Activated CD4-positive, alpha-beta T cell treated with anti-CD3 and anti-CD28 coated beads, Interleukin-2, amount 10 ng/mL, durations not matched to agents 24 days and 14 days (primary cell): ENCODE measurements at regions not wholly inside any gene's neighbourhood (a gene's known extent, or its start where the extent isn't known, plus 50 kb on each side); places are given as distances from the start of the nearest gene placed in this dataset.
A peak's percentile ranks its signal among the peaks of the same experiment; 100 is the strongest.

ENCODE experiments used
- DNase-seq: peaks from one replicate; pipeline ENCODE4 v3.0.0; 2022
- H3K27ac Mint-ChIP-seq: one replicate; pipeline ENCODE4 v1.8.0; 2022; ENCODE audit warnings: mild to moderate bottlenecking, mixed read lengths
- H3K27me3 Mint-ChIP-seq: one replicate; pipeline ENCODE4 v1.8.0; 2022; ENCODE audit warnings: mixed read lengths
- H3K36me3 Mint-ChIP-seq: one replicate; pipeline ENCODE4 v1.8.0; 2022; ENCODE audit warnings: low read depth, mild to moderate bottlenecking, mixed read lengths
- H3K4me1 Mint-ChIP-seq: one replicate; pipeline ENCODE4 v1.8.0; 2021; ENCODE audit warnings: mixed read lengths
- H3K4me3 Mint-ChIP-seq: one replicate; pipeline ENCODE4 v1.8.0; 2022; ENCODE audit warnings: mild to moderate bottlenecking, moderate library complexity, mixed read lengths
- H3K9me3 Mint-ChIP-seq: one replicate; pipeline ENCODE4 v1.8.0; 2021; ENCODE audit warnings: mixed read lengths
- intact Hi-C: fragments of 100-400 bp; cut with micrococcal nuclease; formaldehyde crosslinking; loops from one replicate; pipeline ENCODE4 v1.15.1; 2023

GRCh38 chr4:175929932-175930331 lies 117.9 kb upstream of the GPM6A start:
- no peaks in the 10 kb centered on the region for H3K36me3 Mint-ChIP-seq
- no peaks in the 10 kb centered on the region for H3K9me3 Mint-ChIP-seq
- H3K27me3 Mint-ChIP-seq = no peaks in the 10 kb centered on the region
- no peaks in the 10 kb centered on the region for H3K4me1 Mint-ChIP-seq
- H3K4me3 Mint-ChIP-seq = no peak overlapping the region
- DNase-seq = no peak
- intact Hi-C loops = no loop called here
- H3K27ac Mint-ChIP-seq = no peak overlapping the region

GRCh38 chr4:175930471-175930870 lies 118.4 kb upstream of the GPM6A start:
- no peak overlapping the region for H3K27ac Mint-ChIP-seq
- no peaks in the 10 kb centered on the region for H3K27me3 Mint-ChIP-seq
- no peak overlapping the region for H3K4me3 Mint-ChIP-seq
- H3K4me1 Mint-ChIP-seq = no peaks in the 10 kb centered on the region
- DNase-seq = no peak
- no peaks in the 10 kb centered on the region for H3K9me3 Mint-ChIP-seq
- intact Hi-C loops = no loop called here
- H3K36me3 Mint-ChIP-seq = no peaks in the 10 kb centered on the region

GRCh38 chr4:175932116-175932515 lies 120.1 kb upstream of the GPM6A start:
- H3K9me3 Mint-ChIP-seq = no peaks in the 10 kb centered on the region
- intact Hi-C loops = no loop called here
- H3K36me3 Mint-ChIP-seq = no peaks in the 10 kb centered on the region
- no peak overlapping the region for H3K4me3 Mint-ChIP-seq
- no peak for DNase-seq
- H3K4me1 Mint-ChIP-seq = no peaks in the 10 kb centered on the region
- no peak overlapping the region for H3K27ac Mint-ChIP-seq
- no peaks in the 10 kb centered on the region for H3K27me3 Mint-ChIP-seq

DNA sequence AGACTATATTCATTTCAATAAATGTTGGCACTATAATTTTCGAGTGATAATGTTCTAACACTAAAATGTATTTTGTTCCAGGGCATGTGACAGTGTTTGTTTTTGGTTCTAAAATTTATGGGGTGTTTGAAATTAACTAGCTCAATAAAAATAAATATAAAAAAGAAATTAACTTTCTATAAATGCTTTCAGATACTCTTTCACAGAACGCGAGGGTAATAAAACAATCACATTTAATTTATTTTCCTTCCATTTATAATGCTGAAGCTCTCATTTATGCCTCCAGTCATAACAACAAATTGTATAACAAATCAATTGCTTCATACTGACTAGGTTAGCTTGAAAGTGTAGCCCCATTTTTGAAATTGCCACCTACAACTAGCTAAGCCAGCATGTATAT lies 122.4 kb upstream of the GPM6A start:
- DNase-seq = no peak
- no peak overlapping the region for H3K4me3 Mint-ChIP-seq
- no peak overlapping the region for H3K27ac Mint-ChIP-seq
- H3K36me3 Mint-ChIP-seq = no peaks in the 10 kb centered on the region
- no peaks in the 10 kb centered on the region for H3K9me3 Mint-ChIP-seq
- intact Hi-C loops = no loop called here
- no peaks in the 10 kb centered on the region for H3K4me1 Mint-ChIP-seq
- H3K27me3 Mint-ChIP-seq = no peaks in the 10 kb centered on the region

- no peaks in the 10 kb centered on the region for H3K9me3 Mint-ChIP-seq
- no peaks in the 10 kb centered on the region for H3K27me3 Mint-ChIP-seq
- intact Hi-C loops = no loop called here
- no peak for DNase-seq
- H3K36me3 Mint-ChIP-seq = no peaks in the 10 kb centered on the region
- no peaks in the 10 kb centered on the region for H3K4me1 Mint-ChIP-seq
- no peak overlapping the region for H3K4me3 Mint-ChIP-seq
- H3K27ac Mint-ChIP-seq = no peak overlapping the region
Measured at GRCh38 chr4:175935016-175935661, 123.1 kb upstream of the GPM6A start.

- no peaks in the 10 kb centered on the region for H3K9me3 Mint-ChIP-seq
- H3K4me3 Mint-ChIP-seq = no peak overlapping the region
- no peak overlapping the region for H3K27ac Mint-ChIP-seq
- peaks cover 7% of the 10 kb centered on the region for H3K27me3 Mint-ChIP-seq
- intact Hi-C loops = no loop called here
- DNase-seq = no peak
- peaks cover 4% of the 10 kb centered on the region for H3K4me1 Mint-ChIP-seq
- no peaks in the 10 kb centered on the region for H3K36me3 Mint-ChIP-seq
Measured at GRCh38 chr4:175944126-175944910, 121.3 kb upstream of the WDR17 start.

GRCh38 chr4:175946472-175947116 lies 119.0 kb upstream of the WDR17 start:
- Mint-ChIP-seq H3K36me3 (no peaks in the 10 kb centered on the region), H3K4me1 (peaks cover 4% of the 10 kb centered on the region), H3K27me3 (peaks cover 11% of the 10 kb centered on the region), H3K4me3 (peak overlapping the region; percentile 38), H3K27ac (no peak overlapping the region), H3K9me3 (no peaks in the 10 kb centered on the region)
- intact Hi-C loops = loop anchor here (1.0 kb wide), 1 partner anchor 393 kb away; no protein-coding TSS in a partner anchor
- DNase-seq = no peak

GRCh38 chr4:175947117-175947722 lies 118.4 kb upstream of the WDR17 start:
- intact Hi-C loops = loop anchor here (1.0 kb wide), 1 partner anchor 392 kb away; no protein-coding TSS in a partner anchor
- DNase-seq = no peak
- Mint-ChIP-seq H3K9me3 (no peaks in the 10 kb centered on the region), H3K27ac (no peak overlapping the region), H3K4me3 (no peak overlapping the region), H3K4me1 (peaks cover 4% of the 10 kb centered on the region), H3K27me3 (peaks cover 11% of the 10 kb centered on the region), H3K36me3 (no peaks in the 10 kb centered on the region)

DNA sequence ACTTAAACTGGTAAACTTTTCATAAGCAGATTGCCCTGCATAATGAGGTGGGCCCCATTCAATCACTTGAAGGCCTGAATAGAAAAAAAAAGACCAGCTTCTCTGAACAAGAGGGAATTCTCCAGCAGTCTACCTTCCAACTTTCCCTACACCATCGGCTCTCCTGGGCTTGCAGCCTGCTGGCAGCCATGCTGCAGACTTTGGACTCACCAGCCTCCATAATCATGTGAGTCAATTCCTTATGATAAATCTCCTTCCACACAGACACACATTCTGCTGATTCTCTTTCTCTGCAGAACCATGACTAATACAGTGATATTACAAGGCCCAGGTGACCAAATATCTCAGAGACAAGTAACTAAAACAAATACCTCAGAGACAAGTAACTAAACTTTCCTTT lies 113.8 kb upstream of the WDR17 start:
- intact Hi-C loops = no loop called here
- no peak overlapping the region for H3K4me3 Mint-ChIP-seq
- DNase-seq = no peak
- H3K4me1 Mint-ChIP-seq = no peaks in the 10 kb centered on the region
- H3K27me3 Mint-ChIP-seq = peaks cover 11% of the 10 kb centered on the region
- no peaks in the 10 kb centered on the region for H3K9me3 Mint-ChIP-seq
- H3K36me3 Mint-ChIP-seq = no peaks in the 10 kb centered on the region
- H3K27ac Mint-ChIP-seq = no peak overlapping the region

GRCh38 chr4:175953116-175953515 lies 112.5 kb upstream of the WDR17 start:
- Mint-ChIP-seq H3K27ac (no peak overlapping the region), H3K36me3 (no peaks in the 10 kb centered on the region), H3K27me3 (peaks cover 8% of the 10 kb centered on the region), H3K4me1 (no peaks in the 10 kb centered on the region), H3K9me3 (no peaks in the 10 kb centered on the region), H3K4me3 (no peak overlapping the region)
- DNase-seq = no peak
- intact Hi-C loops = no loop called here

DNA sequence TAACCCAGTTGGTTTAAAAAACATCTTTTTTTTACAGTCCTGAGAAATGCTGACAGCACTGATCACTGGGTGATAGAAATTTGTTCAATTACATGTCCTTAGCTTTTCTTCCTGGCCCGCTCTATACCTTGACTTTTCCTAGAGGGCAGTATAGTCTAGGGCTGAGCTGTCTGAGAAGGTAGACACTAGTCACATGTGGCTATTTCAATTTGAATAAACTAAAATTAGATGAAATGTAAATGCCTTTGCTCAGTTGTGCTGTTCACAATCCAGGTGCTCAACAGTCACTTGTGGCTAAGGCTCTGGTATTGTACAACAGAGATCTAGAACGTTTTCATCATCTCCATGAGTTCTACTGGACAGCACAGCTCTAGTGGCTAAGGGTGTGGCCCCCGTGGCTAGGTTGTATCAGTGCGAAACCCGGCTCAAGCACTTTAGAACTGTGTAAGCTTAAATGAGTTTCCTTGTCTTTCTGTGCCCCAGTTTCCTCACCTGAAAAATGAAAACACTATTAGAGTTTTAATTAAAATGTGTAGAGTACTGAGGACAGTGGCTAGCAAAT lies 111.6 kb upstream of the WDR17 start:
- intact Hi-C loops = no loop called here
- no peaks in the 10 kb centered on the region for H3K4me1 Mint-ChIP-seq

DNA sequence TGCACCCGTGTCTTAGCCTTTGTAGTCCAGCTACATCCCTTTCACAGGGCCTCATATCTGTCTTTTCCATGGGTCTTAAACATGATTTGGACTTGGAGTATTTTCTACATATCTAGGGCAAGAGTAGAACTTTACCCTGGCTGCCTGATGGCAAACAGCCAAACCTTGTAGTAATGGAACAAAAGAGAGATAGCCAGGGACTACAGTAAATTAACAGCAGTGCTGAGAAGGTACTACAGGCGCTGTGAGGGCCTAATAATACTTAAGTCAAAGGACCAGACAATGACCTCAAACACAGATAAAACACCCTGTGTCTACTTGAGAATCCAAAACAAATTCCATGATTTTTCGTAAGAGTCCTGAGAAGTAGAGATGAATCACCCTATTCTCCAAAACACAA lies 111.0 kb upstream of the WDR17 start:
- H3K9me3 Mint-ChIP-seq = no peaks in the 10 kb centered on the region

More for the DNA sequence above, 111.6 kb upstream of the WDR17 start:
- no peaks in the 10 kb centered on the region for H3K36me3 Mint-ChIP-seq
- H3K27me3 Mint-ChIP-seq = peaks cover 4% of the 10 kb centered on the region
- no peak overlapping the region for H3K27ac Mint-ChIP-seq
- H3K9me3 Mint-ChIP-seq = no peaks in the 10 kb centered on the region
- DNase-seq = no peak
- H3K4me3 Mint-ChIP-seq = no peak overlapping the region

DNA sequence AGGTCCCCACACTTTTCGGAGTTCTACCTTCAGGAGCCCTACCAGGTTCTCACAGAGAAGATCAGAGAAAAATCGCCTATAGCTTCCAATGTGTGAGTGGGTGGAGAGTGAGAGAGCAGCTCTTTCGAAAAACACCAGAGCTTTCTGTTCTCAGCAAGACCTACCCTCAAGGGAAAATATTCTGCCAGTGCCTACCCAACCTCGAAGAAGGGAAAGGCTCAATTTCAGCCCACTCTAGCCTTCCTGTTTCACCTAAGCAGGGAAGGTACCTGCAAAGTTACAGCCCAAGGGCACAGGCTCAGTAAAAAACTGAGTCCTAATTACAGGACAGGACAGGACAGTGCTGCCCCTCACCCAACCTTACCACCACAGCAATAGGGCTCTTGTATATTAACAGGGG lies 104.0 kb upstream of the WDR17 start:
- no peaks in the 10 kb centered on the region for H3K36me3 Mint-ChIP-seq
- DNase-seq = no peak
- no peaks in the 10 kb centered on the region for H3K9me3 Mint-ChIP-seq

More for the DNA sequence above, 111.0 kb upstream of the WDR17 start:
- Mint-ChIP-seq H3K27ac (no peak overlapping the region), H3K4me1 (no peaks in the 10 kb centered on the region), H3K27me3 (peaks cover 4% of the 10 kb centered on the region), H3K36me3 (no peaks in the 10 kb centered on the region), H3K4me3 (no peak overlapping the region)
- DNase-seq = no peak
- intact Hi-C loops = no loop called here

DNA sequence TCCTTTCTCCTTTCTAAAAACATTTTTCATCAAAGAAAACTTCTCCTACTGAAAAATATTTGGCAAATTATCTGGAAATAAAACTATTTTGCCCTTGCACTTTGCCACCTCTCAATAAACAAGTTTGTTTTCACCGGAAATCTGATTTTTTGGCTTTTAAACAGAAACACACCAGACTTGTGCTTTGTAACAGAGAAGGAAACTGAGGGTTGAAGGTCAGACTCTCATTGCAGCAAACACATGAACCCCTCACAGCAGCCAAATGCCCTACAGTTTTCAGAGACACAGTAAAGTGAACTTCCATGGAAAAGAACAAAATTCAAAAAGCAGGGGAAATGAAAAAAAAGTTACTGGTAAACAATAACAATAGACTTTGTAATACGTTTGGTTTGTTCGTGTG lies 95.6 kb upstream of the WDR17 start:
- no peak overlapping the region for H3K27ac Mint-ChIP-seq
- no peak overlapping the region for H3K4me3 Mint-ChIP-seq
- intact Hi-C loops = no loop called here
- H3K4me1 Mint-ChIP-seq = no peaks in the 10 kb centered on the region
- H3K36me3 Mint-ChIP-seq = no peaks in the 10 kb centered on the region
- no peaks in the 10 kb centered on the region for H3K27me3 Mint-ChIP-seq
- no peaks in the 10 kb centered on the region for H3K9me3 Mint-ChIP-seq
- DNase-seq = no peak

More for the DNA sequence above, 104.0 kb upstream of the WDR17 start:
- intact Hi-C loops = no loop called here
- no peaks in the 10 kb centered on the region for H3K4me1 Mint-ChIP-seq
- no peak overlapping the region for H3K27ac Mint-ChIP-seq
- no peaks in the 10 kb centered on the region for H3K27me3 Mint-ChIP-seq
- no peak overlapping the region for H3K4me3 Mint-ChIP-seq
